ENCODE measurements at regions not wholly inside any gene's neighbourhood (a gene's known extent, or its start where the extent isn't known, plus 50 kb on each side); places are given as distances from the start of the nearest gene placed in this dataset.

GRCh38 chr20:22808628-22809027 lies 224.3 kb upstream of the FOXA2 start:
- CTCF ChIA-PET: interaction anchor here (1.3 to 2.5 kb wide), 2 partner anchors 17 to 117 kb away, joined by 4 to 9 read pairs; no protein-coding TSS in a partner anchor
- Histone ChIP-seq H4K20me1 (replicated peaks; ENCODE audit: control insufficient read depth, extremely low read depth, insufficient read depth, low read length) (no peaks in the 10 kb centered on the region), H3K36me3 (ENCODE audit: control insufficient read depth in 2 of 2, extremely low read depth in 1 of 2, insufficient read depth in 2 of 2, low read length in 2 of 2) (no peaks in the 10 kb centered on the region), H3K4me2 (ENCODE audit: insufficient read depth, low read length) (no peak overlapping the region), H3K9ac (replicated peaks; ENCODE audit: extremely low read depth, insufficient read depth, low read length) (no peak overlapping the region), H3K9me1 (replicated peaks; ENCODE audit: control insufficient read depth, extremely low read depth, insufficient read depth, low read length) (no peaks in the 10 kb centered on the region), H2AFZ (ENCODE audit: low read depth, low read length) (no peak overlapping the region), H3K79me2 (ENCODE audit: control insufficient read depth, insufficient read depth, low read length) (no peaks in the 10 kb centered on the region), H3K4me3 (replicated peaks in 1 of 3; ENCODE audit: insufficient read depth in 1 of 3, low read depth in 1 of 3, low read length in 3 of 3) (no peak overlapping the region), H3K27ac (ENCODE audit: insufficient read depth, low read depth, low read length) (no peak overlapping the region), H3K9me3 (replicated peaks; ENCODE audit: control insufficient read depth, insufficient read depth, low read length) (no peaks in the 10 kb centered on the region), H3K4me1 (ENCODE audit: control insufficient read depth, extremely low read depth, insufficient read depth, low read length) (no peaks in the 10 kb centered on the region), H3K27me3 (ENCODE audit: control insufficient read depth in 2 of 2, insufficient read depth in 2 of 2, low read length in 2 of 2) (no peaks in the 10 kb centered on the region)
- TF ChIP-seq POLR2AphosphoS5 (IDR thresholded peaks at IDR 0.05; ENCODE audit: insufficient read depth, low read depth, low read length): no peak
- no peak for TF ChIP-seq CTCF (IDR thresholded peaks at IDR 0.05; ENCODE audit: extremely low read depth in 1 of 2, insufficient read depth in 1 of 2, low read depth in 1 of 2, low read length in 2 of 2)
- no peak for TF ChIP-seq EZH2 (IDR thresholded peaks at IDR 0.05; ENCODE audit: borderline replicate concordance, low read depth, low read length, severe bottlenecking)
- TF ChIP-seq JUN (IDR thresholded peaks at IDR 0.05; ENCODE audit: borderline replicate concordance, insufficient read depth, insufficient read length, low read depth): no peak
- TF ChIP-seq GATA2 (IDR thresholded peaks at IDR 0.05; ENCODE audit: insufficient read depth, insufficient read length, low read depth, low read length): no peak
- no peak for TF ChIP-seq MYC (IDR thresholded peaks at IDR 0.05; ENCODE audit: low read depth, low read length)
- no peak for TF ChIP-seq MAX (IDR thresholded peaks at IDR 0.05; ENCODE audit: insufficient read depth, insufficient read length)
- no peak for TF ChIP-seq POLR2A (IDR thresholded peaks at IDR 0.05; ENCODE audit: low read depth, low read length)
- no peak for TF ChIP-seq FOS (IDR thresholded peaks at IDR 0.05; ENCODE audit: borderline replicate concordance, insufficient read depth, low read length)
- intact Hi-C loops (cut with micrococcal nuclease) (no loop called here), dilution Hi-C loops (cut with MboI; ENCODE audit: extremely low pct_ligation_motif_present, low sequenced_read_pairs) (no loop called here)
- no peak for FAIRE-seq
- POLR2A ChIA-PET: no interaction called here
- no peak for DNase-seq (ENCODE audit: low read depth, low spot score)
- BruUV-seq (replicated peaks): no TSS peak

Data from endothelial cell of umbilical vein (primary cell).